K562 (cell line): ENCODE measurements at regions not wholly inside any gene's neighbourhood (a gene's known extent, or its start where the extent isn't known, plus 50 kb on each side); places are given as distances from the start of the nearest gene placed in this dataset.

Experiments
- CTCF ChIP-seq, 3 experiments: IDR thresholded peaks in 2 of 3; conservative IDR thresholded peaks in 1 of 3; 2 replicates each; pipeline ENCODE4 v1.5.1; 2011 to 2012; ENCODE audit warnings: low read length in 3 of 3, mild to moderate bottlenecking in 3 of 3, control low read depth in 2 of 3, improper control_type of control experiment in 1 of 3, inconsistent platforms in 1 of 3, low read depth in 1 of 3, mixed read lengths in 1 of 3, moderate library complexity in 1 of 3; ENCODE audit not compliant: insufficient read depth in 2 of 3
- DNMT1 ChIP-seq: fragments of 450-650 bp; IDR thresholded peaks from 2 replicates; pipeline ENCODE4 v1.6.1; 2016; ENCODE audit warnings: antibody characterized with exemption, mild to moderate bottlenecking
- FOXP1 ChIP-seq: sonication (generic); formaldehyde crosslinking; IDR thresholded peaks from 2 replicates; pipeline ENCODE4 v1.8.0; 2022; ENCODE audit warnings: mild to moderate bottlenecking, missing genetic modification reagents
- IRF1 ChIP-seq: sonication (generic); formaldehyde crosslinking; IDR thresholded peaks from 2 replicates; pipeline ENCODE4 v1.8.0; 2022; ENCODE audit warnings: missing genetic modification reagents, mild to moderate bottlenecking, borderline replicate concordance
- JUND ChIP-seq, 2 experiments: IDR thresholded peaks; 2 replicates in 1 of 2; 3 replicates in 1 of 2; pipeline ENCODE4 v1.6.1; 2011; ENCODE audit warnings: borderline replicate concordance in 2 of 2, low read depth in 2 of 2, low read length in 2 of 2, improper control_type of control experiment in 1 of 2, missing biosample characterization in 1 of 2, missing genetic modification characterization in 1 of 2, missing genetic modification reagents in 1 of 2
- KAT2B ChIP-seq: IDR thresholded peaks from one replicate; pipeline ENCODE4 v1.6.1; 2012; ENCODE audit warnings: low read depth, mild to moderate bottlenecking, control low read depth, inconsistent platforms, low read length, moderate library complexity
- KAT7 ChIP-seq: sonication (generic); formaldehyde crosslinking; IDR thresholded peaks from 2 replicates; pipeline ENCODE4 v1.8.0; 2022; ENCODE audit warnings: missing genetic modification reagents, mild to moderate bottlenecking, borderline replicate concordance
- KLF16 ChIP-seq: IDR thresholded peaks from 2 replicates; pipeline ENCODE4 v1.6.1; 2016; ENCODE audit warnings: antibody characterized with exemption
- PATZ1 ChIP-seq: fragments of 250-450 bp; sonication (Bioruptor Pico); IDR thresholded peaks from 2 replicates; pipeline ENCODE4 v1.5.0; 2020; ENCODE audit warnings: mild to moderate bottlenecking, borderline replicate concordance
- PHF8 ChIP-seq: fragments of 200-600 bp; sonication (generic); IDR thresholded peaks from 2 replicates; pipeline ENCODE4 v1.6.1; 2012; ENCODE audit warnings: mixed run types, mild to moderate bottlenecking, inconsistent platforms, low read length, moderate library complexity, borderline replicate concordance
- TFAM ChIP-seq: fragments of 250-450 bp; sonication (Bioruptor Pico); conservative IDR thresholded peaks from 2 replicates; pipeline ENCODE4 v1.5.0; 2021; ENCODE audit warnings: mild to moderate bottlenecking, moderate library complexity
- USF2 ChIP-seq: sonication (generic); formaldehyde crosslinking; IDR thresholded peaks from 2 replicates; pipeline ENCODE4 v1.5.0; 2020; ENCODE audit warnings: missing genetic modification reagents
- YY1 ChIP-seq, 3 experiments: IDR thresholded peaks; 2 replicates each; pipeline ENCODE4 v1.6.1; 2011; ENCODE audit warnings: low read length in 2 of 3, mild to moderate bottlenecking in 2 of 3, moderate library complexity in 2 of 3, borderline replicate concordance in 1 of 3, control low read depth in 1 of 3, low read depth in 1 of 3; ENCODE audit not compliant: insufficient read depth in 3 of 3, insufficient replicate concordance in 2 of 3, control insufficient read depth in 1 of 3, insufficient read length in 1 of 3; ENCODE audit errors: extremely low read depth in 1 of 3
- ZNF347 ChIP-seq: fragments of 450-650 bp; formaldehyde crosslinking; IDR thresholded peaks from 2 replicates; pipeline ENCODE4 v1.4.0; 2020; ENCODE audit warnings: low read depth, mild to moderate bottlenecking, moderate library complexity

GRCh38 chr1:80896781-80897356 is 903.9 kb upstream of the ADGRL2 start:
- TF ChIP-seq CTCF (IDR thresholded peaks at IDR 0.05 in 2 of 3, conservative IDR thresholded peaks at IDR 0.05 in 1 of 3; ENCODE audit: insufficient read depth in 2 of 3, low read depth in 1 of 3, low read length in 3 of 3), result no peak
- no peak for TF ChIP-seq TFAM
- no peak for TF ChIP-seq KAT7
- no peak for TF ChIP-seq PATZ1 (CRISPR knock-in tag)
- no peak for TF ChIP-seq PHF8
- TF ChIP-seq USF2 (CRISPR knock-in tag), result no peak
- no peak for TF ChIP-seq JUND (IDR thresholded peaks at IDR 0.05; ENCODE audit: borderline replicate concordance, low read depth, low read length)
- TF ChIP-seq JUND (tag; IDR thresholded peaks at IDR 0.05; ENCODE audit: borderline replicate concordance, low read depth, low read length), result no peak
- TF ChIP-seq IRF1 (CRISPR knock-in tag), result no peak
- no peak for TF ChIP-seq FOXP1 (CRISPR knock-in tag)
- no peak for TF ChIP-seq KLF16
- no peak for TF ChIP-seq DNMT1
- no peak for TF ChIP-seq YY1 (IDR thresholded peaks at IDR 0.05; ENCODE audit: borderline replicate concordance in 1 of 3, control insufficient read depth in 1 of 3, extremely low read depth in 1 of 3, insufficient read depth in 3 of 3, insufficient read length in 1 of 3, insufficient replicate concordance in 2 of 3, low read depth in 1 of 3, low read length in 2 of 3)
- TF ChIP-seq ZNF347 (CRISPR knock-in tag), result no peak
- no peak for TF ChIP-seq KAT2B
